CD4-positive, alpha-beta T cell treated with Interleukin-1 beta for 1 hour (primary cell): ENCODE measurements at regions not wholly inside any gene's neighbourhood (a gene's known extent, or its start where the extent isn't known, plus 50 kb on each side); places are given as distances from the start of the nearest gene placed in this dataset.
A peak's percentile ranks its signal among the peaks of the same experiment; 100 is the strongest.
"Not testable (repeated sequence)": the region's sequence is repeated elsewhere in the genome, so short reads cannot be mapped to it uniquely, and the experiment has no call there.

Experiments used
- DNase-seq, 2 donors: peaks; one replicate each; pipeline ENCODE4 v3.0.0-alpha.2; 2020 to 2022

- no peak for DNase-seq
These were observed 471.4 kb upstream of the AMELY start for GRCh38 chrY:7382988-7383387.

GRCh38 chrY:7377091-7377490 lies 465.5 kb upstream of the AMELY start:
- DNase-seq, result no peak

GRCh38 chrY:7374485-7374884 lies 462.9 kb upstream of the AMELY start:
- DNase-seq, result not testable (repeated sequence)

GRCh38 chrY:7371953-7372352 lies 460.4 kb upstream of the AMELY start:
- DNase-seq, result not testable (repeated sequence)

GRCh38 chrY:7371026-7371425 lies 459.5 kb upstream of the AMELY start:
- not testable (repeated sequence) for DNase-seq

- DNase-seq, result no peak
These were observed 448.0 kb upstream of the AMELY start for GRCh38 chrY:7359520-7359919.

GRCh38 chrY:7358103-7358752 lies 446.7 kb upstream of the AMELY start:
- no peak for DNase-seq

GRCh38 chrY:7355891-7356290 lies 444.3 kb upstream of the AMELY start:
- not testable (repeated sequence) for DNase-seq

- DNase-seq, result peak in 1 of 2 donors; percentile 58
These were observed 433.1 kb upstream of the AMELY start for GRCh38 chrY:7344661-7345060.

GRCh38 chrY:7343261-7343660 lies 431.7 kb upstream of the AMELY start:
- no peak for DNase-seq

GRCh38 chrY:7342732-7343131 lies 431.2 kb upstream of the AMELY start:
- DNase-seq, result not testable (repeated sequence)

GRCh38 chrY:7339391-7340087 lies 428.0 kb upstream of the AMELY start:
- peak in 1 of 2 donors; percentile 32 for DNase-seq

GRCh38 chrY:7336023-7336873 lies 424.7 kb upstream of the AMELY start:
- peak in 1 of 2 donors; percentile 17 for DNase-seq

GRCh38 chrY:7334449-7334848 lies 422.9 kb upstream of the AMELY start:
- DNase-seq, result no peak

- peak in 1 of 2 donors; percentile 62 for DNase-seq
These were observed 415.0 kb upstream of the AMELY start for GRCh38 chrY:7326296-7327246.

- no peak for DNase-seq
These were observed 414.0 kb upstream of the AMELY start for GRCh38 chrY:7325531-7325930.

- DNase-seq, result no peak
These were observed 409.2 kb upstream of the AMELY start for GRCh38 chrY:7320751-7321150.

- not testable (repeated sequence) for DNase-seq
These were observed 408.6 kb upstream of the AMELY start for GRCh38 chrY:7320171-7320570.

GRCh38 chrY:7318122-7318521 lies 406.6 kb upstream of the AMELY start:
- no peak for DNase-seq

- no peak for DNase-seq
These were observed 406.0 kb upstream of the AMELY start for GRCh38 chrY:7317571-7317970.

- DNase-seq, result peak in 1 of 2 donors; percentile 77
These were observed 399.1 kb upstream of the AMELY start for GRCh38 chrY:7310482-7311269.

GRCh38 chrY:7308816-7309215 lies 397.3 kb upstream of the AMELY start:
- DNase-seq, result no peak
